ENCODE measurements at regions not wholly inside any gene's neighbourhood (a gene's known extent, or its start where the extent isn't known, plus 50 kb on each side); places are given as distances from the start of the nearest gene placed in this dataset.

GRCh38 chr4:19002170-19002569 is 980.6 kb upstream of the LCORL start:
- H3K4me2 ChIP-seq: no peak overlapping the region
- no peaks in the 10 kb centered on the region for H4K20me1 ChIP-seq (ENCODE audit: insufficient read depth)
- TF ChIP-seq EP300 (IDR thresholded peaks at IDR 0.05; ENCODE audit: borderline replicate concordance in 1 of 2, low read depth in 1 of 2, low read length in 1 of 2) (no peak), SMC3 (IDR thresholded peaks at IDR 0.05; ENCODE audit: low read depth, low read length) (no peak), ZBTB33 (IDR thresholded peaks at IDR 0.05; ENCODE audit: borderline replicate concordance, low read depth) (no peak), RAD21 (IDR thresholded peaks at IDR 0.05; ENCODE audit: low read length) (no peak), TAF1 (IDR thresholded peaks at IDR 0.05; ENCODE audit: borderline replicate concordance, low read depth, low read length) (no peak), USF1 (IDR thresholded peaks at IDR 0.05; ENCODE audit: borderline replicate concordance, low read depth) (no peak), POLR2AphosphoS5 (IDR thresholded peaks at IDR 0.05; ENCODE audit: low read depth, low read length) (no peak), EZH2phosphoT487 (IDR thresholded peaks at IDR 0.05; ENCODE audit: borderline replicate concordance, low read depth) (no peak), MXI1 (IDR thresholded peaks at IDR 0.05; ENCODE audit: low read depth, low read length) (no peak), TEAD4 (IDR thresholded peaks at IDR 0.05; ENCODE audit: borderline replicate concordance, insufficient read depth) (no peak), CTCF (IDR thresholded peaks at IDR 0.05) (no peak)
- WGBS (ENCODE audit: low lambda C conversion rate): 18% methylated on average over 4 of the region's 4 CpGs
- no peaks in the 10 kb centered on the region for H3K9me3 ChIP-seq
- H3K79me2 ChIP-seq (ENCODE audit: insufficient read depth): no peaks in the 10 kb centered on the region
- no peaks in the 10 kb centered on the region for H3K4me1 ChIP-seq (ENCODE audit: control insufficient read depth in 1 of 2, insufficient read depth in 2 of 2, low read depth in 1 of 2, low read length in 1 of 2)
- H3K9ac ChIP-seq: no peak overlapping the region
- no peak for DNase-seq
- H3K27ac ChIP-seq (ENCODE audit: low read depth in 2 of 2, low read length in 1 of 2): no peak overlapping the region
- H2AFZ ChIP-seq (ENCODE audit: low read depth): peak overlapping the region; percentile 35; the same call in 1 of the 2 replicates
- POLR2A ChIA-PET: no interaction called here
- no peak overlapping the region for H3K4me3 ChIP-seq (ENCODE audit: low read depth in 2 of 2, low read length in 1 of 2)
- CTCF ChIA-PET: no interaction called here
- no peaks in the 10 kb centered on the region for H3K27me3 ChIP-seq (ENCODE audit: insufficient read depth)
- H3K9me2 ChIP-seq: no peaks in the 10 kb centered on the region
- H3K36me3 ChIP-seq (replicated peaks in 1 of 2; ENCODE audit: control insufficient read depth in 1 of 2, insufficient read depth in 2 of 2, low read length in 1 of 2): no peaks in the 10 kb centered on the region
- H3F3A ChIP-seq (replicated peaks; ENCODE audit: insufficient read depth): no peaks in the 10 kb centered on the region

- POLR2A ChIA-PET: no interaction called here
- H3K9ac ChIP-seq: no peak overlapping the region
- H3K9me2 ChIP-seq: no peaks in the 10 kb centered on the region
- H3K27me3 ChIP-seq (ENCODE audit: insufficient read depth): no peaks in the 10 kb centered on the region
- TF ChIP-seq JUND (IDR thresholded peaks at IDR 0.05) (no peak), SIN3A (IDR thresholded peaks at IDR 0.05; ENCODE audit: borderline replicate concordance, low read depth, low read length) (no peak), NRF1 (IDR thresholded peaks at IDR 0.05; ENCODE audit: low read depth, low read length) (no peak), USF1 (IDR thresholded peaks at IDR 0.05; ENCODE audit: borderline replicate concordance, low read depth) (no peak), YY1 (IDR thresholded peaks at IDR 0.05; ENCODE audit: low read depth) (no peak), MEF2A (IDR thresholded peaks at IDR 0.05; ENCODE audit: borderline replicate concordance, low read depth) (no peak), RXRA (IDR thresholded peaks at IDR 0.05; ENCODE audit: borderline replicate concordance, low read depth) (no peak), RCOR1 (IDR thresholded peaks at IDR 0.05; ENCODE audit: low read length) (no peak), RAD21 (IDR thresholded peaks at IDR 0.05; ENCODE audit: low read length) (no peak), ZBTB33 (IDR thresholded peaks at IDR 0.05; ENCODE audit: borderline replicate concordance, low read depth) (no peak), MXI1 (IDR thresholded peaks at IDR 0.05; ENCODE audit: low read depth, low read length) (no peak), RFX5 (IDR thresholded peaks at IDR 0.05; ENCODE audit: low read length) (no peak), ELF1 (IDR thresholded peaks at IDR 0.05) (no peak), GABPA (IDR thresholded peaks at IDR 0.05; ENCODE audit: low read depth) (no peak)
- H3K4me1 ChIP-seq (ENCODE audit: control insufficient read depth in 1 of 2, insufficient read depth in 2 of 2, low read depth in 1 of 2, low read length in 1 of 2): no peaks in the 10 kb centered on the region
- no peaks in the 10 kb centered on the region for H4K20me1 ChIP-seq (ENCODE audit: insufficient read depth)
- H3K9me3 ChIP-seq: no peaks in the 10 kb centered on the region
- H3K79me2 ChIP-seq (ENCODE audit: insufficient read depth): no peaks in the 10 kb centered on the region
- no peak overlapping the region for H2AFZ ChIP-seq (ENCODE audit: low read depth)
- H3K4me3 ChIP-seq (ENCODE audit: low read depth in 2 of 2, low read length in 1 of 2): no peak overlapping the region
- H3K27ac ChIP-seq (ENCODE audit: low read depth in 2 of 2, low read length in 1 of 2): no peak overlapping the region
- no peak overlapping the region for H3K4me2 ChIP-seq
- WGBS (ENCODE audit: low lambda C conversion rate): 44% methylated on average over 5 of the region's 5 CpGs
- DNase-seq: no peak
- CTCF ChIA-PET: no interaction called here
- no peaks in the 10 kb centered on the region for H3F3A ChIP-seq (replicated peaks; ENCODE audit: insufficient read depth)
- no peaks in the 10 kb centered on the region for H3K36me3 ChIP-seq (replicated peaks in 1 of 2; ENCODE audit: control insufficient read depth in 1 of 2, insufficient read depth in 2 of 2, low read length in 1 of 2)
Observed at GRCh38 chr4:18999595-18999994, 978.0 kb upstream of the LCORL start.

Data from SK-N-SH (cell line).